H9 (cell line): ENCODE measurements at regions not wholly inside any gene's neighbourhood (a gene's known extent, or its start where the extent isn't known, plus 50 kb on each side); places are given as distances from the start of the nearest gene placed in this dataset.

Source experiments
- DNase-seq: peaks from one replicate; pipeline ENCODE4 v3.0.0-alpha.2; 2017
- H2AFZ ChIP-seq: one replicate; pipeline ENCODE4 v1.6.1; 2013; ENCODE audit warnings: mild to moderate bottlenecking, low read length, control low read depth, moderate library complexity
- H2AK5ac ChIP-seq: 2 replicates; pipeline ENCODE4 v1.6.1; 2013; ENCODE audit warnings: low read length, control low read depth, mixed read lengths; ENCODE audit not compliant: insufficient read length
- H2BK120ac ChIP-seq: one replicate; pipeline ENCODE4 v1.6.1; 2013; ENCODE audit warnings: low read depth, mild to moderate bottlenecking, low read length, control low read depth, inconsistent platforms; ENCODE audit not compliant: poor library complexity, severe bottlenecking
- H2BK12ac ChIP-seq: 2 replicates; pipeline ENCODE4 v1.6.1; 2013; ENCODE audit warnings: low read length, control low read depth, mixed read lengths, low read depth; ENCODE audit not compliant: insufficient read length
- H2BK15ac ChIP-seq: 2 replicates; pipeline ENCODE4 v1.6.1; 2013; ENCODE audit warnings: low read depth, low read length, control low read depth
- H2BK20ac ChIP-seq: one replicate; pipeline ENCODE4 v1.6.1; 2013; ENCODE audit warnings: low read depth, mild to moderate bottlenecking, low read length, control low read depth, inconsistent platforms; ENCODE audit not compliant: poor library complexity, severe bottlenecking
- H2BK5ac ChIP-seq: 2 replicates; pipeline ENCODE4 v1.6.1; 2013; ENCODE audit warnings: low read length, control low read depth, mixed read lengths; ENCODE audit not compliant: insufficient read length
- H3K14ac ChIP-seq: 2 replicates; pipeline ENCODE4 v1.6.1; 2013; ENCODE audit warnings: low read length, control low read depth; ENCODE audit not compliant: insufficient read depth
- H3K18ac ChIP-seq: 2 replicates; pipeline ENCODE4 v1.6.1; 2013; ENCODE audit warnings: low read depth, mild to moderate bottlenecking, mixed read lengths, low read length, control low read depth; ENCODE audit not compliant: insufficient read length
- H3K23ac ChIP-seq: 2 replicates; pipeline ENCODE4 v1.6.1; 2013; ENCODE audit warnings: low read length, control low read depth, mixed read lengths, low read depth; ENCODE audit not compliant: insufficient read length
- H3K23me2 ChIP-seq: 2 replicates; pipeline ENCODE4 v1.6.1; 2013; ENCODE audit warnings: low read depth, mild to moderate bottlenecking, mixed read lengths, low read length, control low read depth; ENCODE audit not compliant: insufficient read length, poor library complexity, severe bottlenecking
- H3K27ac ChIP-seq: 2 replicates; pipeline ENCODE4 v1.5.1; 2013; ENCODE audit warnings: low read length, control low read depth, mixed read lengths, low read depth; ENCODE audit not compliant: insufficient read length
- H3K27me3 ChIP-seq: 2 replicates; pipeline ENCODE4 v1.6.1; 2013; ENCODE audit warnings: low read length, control low read depth, inconsistent platforms; ENCODE audit not compliant: insufficient read depth
- H3K4ac ChIP-seq: 2 replicates; pipeline ENCODE4 v1.6.1; 2013; ENCODE audit warnings: low read depth, mild to moderate bottlenecking, control low read depth, inconsistent platforms, low read length, moderate library complexity
- H3K4me1 ChIP-seq: 2 replicates; pipeline ENCODE4 v1.6.1; 2013; ENCODE audit warnings: low read length, control low read depth, inconsistent platforms; ENCODE audit not compliant: insufficient read depth
- H3K4me2 ChIP-seq: 2 replicates; pipeline ENCODE4 v1.6.1; 2013; ENCODE audit warnings: low read length, control low read depth, mixed read lengths; ENCODE audit not compliant: insufficient read length, insufficient read depth
- H3K56ac ChIP-seq: 2 replicates; pipeline ENCODE4 v1.6.1; 2013; ENCODE audit warnings: low read depth, mild to moderate bottlenecking, mixed read lengths, low read length, control low read depth; ENCODE audit not compliant: insufficient read length
- H3K79me1 ChIP-seq: 2 replicates; pipeline ENCODE4 v1.6.1; 2013; ENCODE audit warnings: low read depth, mild to moderate bottlenecking, moderate library complexity, low read length, control low read depth, inconsistent platforms; ENCODE audit not compliant: insufficient read depth, poor library complexity, severe bottlenecking
- H3K79me2 ChIP-seq: 2 replicates; pipeline ENCODE4 v1.6.1; 2013; ENCODE audit warnings: low read length, control low read depth, inconsistent platforms; ENCODE audit not compliant: insufficient read depth
- H3K9ac ChIP-seq: 2 replicates; pipeline ENCODE4 v1.6.1; 2013; ENCODE audit warnings: low read length, control low read depth, mixed read lengths; ENCODE audit not compliant: insufficient read length; ENCODE audit errors: extremely low read depth
- H3K9me3 ChIP-seq: one replicate; pipeline ENCODE4 v1.6.1; 2013; ENCODE audit warnings: low read depth, low read length, inconsistent platforms; ENCODE audit not compliant: control insufficient read depth
- H3T11ph ChIP-seq: one replicate; pipeline ENCODE4 v1.6.1; 2013; ENCODE audit warnings: mild to moderate bottlenecking, low read length, control low read depth, inconsistent platforms
- H4K20me1 ChIP-seq: one replicate; pipeline ENCODE4 v1.6.1; 2013; ENCODE audit not compliant: control insufficient read depth, insufficient read length, insufficient read depth
- H4K5ac ChIP-seq: 2 replicates; pipeline ENCODE4 v1.6.1; 2013; ENCODE audit warnings: low read depth, mild to moderate bottlenecking, mixed read lengths, low read length, control low read depth; ENCODE audit not compliant: insufficient read length
- H4K8ac ChIP-seq: replicated peaks from 2 replicates; pipeline ENCODE4 v1.6.1; 2013; ENCODE audit warnings: low read length, control low read depth, mixed read lengths, low read depth; ENCODE audit not compliant: insufficient read length
- H4K91ac ChIP-seq: 2 replicates; pipeline ENCODE4 v1.6.1; 2013; ENCODE audit warnings: low read depth, mild to moderate bottlenecking, moderate library complexity, mixed read lengths, low read length, control low read depth; ENCODE audit not compliant: insufficient read length
- H3K27ac Mint-ChIP-seq, 3 experiments: 2 replicates in 2 of 3; 3 replicates in 1 of 3; pipeline ENCODE4 v1.8.0; 2020 to 2021; ENCODE audit warnings: mixed read lengths in 3 of 3, mild to moderate bottlenecking in 1 of 3, moderate library complexity in 1 of 3
- H3K27me3 Mint-ChIP-seq: 2 replicates; pipeline ENCODE4 v1.8.0; 2021; ENCODE audit warnings: low read depth, mild to moderate bottlenecking, moderate library complexity, mixed read lengths
- H3K36me3 Mint-ChIP-seq, 3 experiments: 2 replicates in 2 of 3; 3 replicates in 1 of 3; pipeline ENCODE4 v1.8.0; 2020 to 2021; ENCODE audit warnings: low read depth in 3 of 3, mixed read lengths in 3 of 3; ENCODE audit not compliant: insufficient read depth in 1 of 3
- H3K4me1 Mint-ChIP-seq, 2 experiments: 2 replicates each; pipeline ENCODE4 v1.8.0; 2020; ENCODE audit warnings: mixed read lengths in 2 of 2
- H3K4me3 Mint-ChIP-seq, 2 experiments: 2 replicates in 1 of 2; 3 replicates in 1 of 2; pipeline ENCODE4 v1.8.0; 2020 to 2021; ENCODE audit warnings: mild to moderate bottlenecking in 2 of 2, mixed read lengths in 2 of 2, moderate library complexity in 1 of 2
- H3K9me3 Mint-ChIP-seq, 2 experiments: 2 replicates in 1 of 2; 3 replicates in 1 of 2; pipeline ENCODE4 v1.8.0; 2020; ENCODE audit warnings: mild to moderate bottlenecking in 2 of 2, mixed read lengths in 2 of 2, moderate library complexity in 1 of 2
- TF ChIP-seq, protein P1 (sequence below): fragments of 200-600 bp; sonication (generic); conservative IDR thresholded peaks from 3 replicates; pipeline ENCODE4 v1.8.0; 2021; ENCODE audit warnings: antibody characterized with exemption, mild to moderate bottlenecking

DNA sequence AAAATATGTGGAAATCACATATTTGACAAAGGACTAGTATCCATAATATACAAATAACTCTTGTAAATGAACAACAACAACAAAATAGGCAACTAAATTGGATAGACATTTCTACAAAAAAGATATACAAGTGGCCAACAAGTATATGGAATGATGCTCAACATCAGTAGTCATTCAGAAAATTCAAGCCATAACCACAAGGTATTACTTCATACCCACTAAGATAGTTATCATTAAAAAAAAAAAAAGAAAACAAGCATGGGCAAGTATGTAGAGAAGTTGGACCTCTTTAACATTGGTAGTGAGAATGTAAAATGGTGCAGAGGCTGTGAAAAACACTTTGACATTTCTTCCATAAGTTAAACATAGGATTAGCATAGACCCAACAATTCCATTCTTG lies 80.8 kb downstream of the CYP26A1 start:
- no peaks in the 10 kb centered on the region for H3K79me1 ChIP-seq
- H4K8ac ChIP-seq, result no peak overlapping the region
- no peak overlapping the region for H3K18ac ChIP-seq
- H3K9me3 ChIP-seq, result no peaks in the 10 kb centered on the region
- Mint-ChIP-seq H3K27me3 (peaks cover 2% of the 10 kb centered on the region), H3K36me3 (peaks cover 23 to 55% (median 32%) of the 10 kb centered on the region in 3 experiments), H3K4me1 (no peaks in the 10 kb centered on the region), H3K9me3 (peaks cover 50 to 53% of the 10 kb centered on the region in 2 experiments), H3K4me3 (no peak overlapping the region), H3K27ac (no peak overlapping the region)
- no peak overlapping the region for H4K5ac ChIP-seq
- no peak overlapping the region for H3K9ac ChIP-seq
- H3K27ac ChIP-seq, result no peak overlapping the region
- H3K23ac ChIP-seq, result no peak overlapping the region
- H3K56ac ChIP-seq, result no peak overlapping the region
- H3T11ph ChIP-seq, result no peak overlapping the region
- DNase-seq, result no peak
- H2AK5ac ChIP-seq, result no peak overlapping the region
- H3K4me1 ChIP-seq, result no peaks in the 10 kb centered on the region
- no peak overlapping the region for H3K14ac ChIP-seq
- no peak overlapping the region for H2AFZ ChIP-seq
- H2BK12ac ChIP-seq, result no peak overlapping the region
- H3K27me3 ChIP-seq, result no peaks in the 10 kb centered on the region
- H3K23me2 ChIP-seq, result no peaks in the 10 kb centered on the region
- no peak overlapping the region for H2BK5ac ChIP-seq
- no peak overlapping the region for H3K4me2 ChIP-seq
- no peak overlapping the region for H4K91ac ChIP-seq
- no peak overlapping the region for H3K4ac ChIP-seq
- no peaks in the 10 kb centered on the region for H3K79me2 ChIP-seq
- TF ChIP-seq, protein P1, sequence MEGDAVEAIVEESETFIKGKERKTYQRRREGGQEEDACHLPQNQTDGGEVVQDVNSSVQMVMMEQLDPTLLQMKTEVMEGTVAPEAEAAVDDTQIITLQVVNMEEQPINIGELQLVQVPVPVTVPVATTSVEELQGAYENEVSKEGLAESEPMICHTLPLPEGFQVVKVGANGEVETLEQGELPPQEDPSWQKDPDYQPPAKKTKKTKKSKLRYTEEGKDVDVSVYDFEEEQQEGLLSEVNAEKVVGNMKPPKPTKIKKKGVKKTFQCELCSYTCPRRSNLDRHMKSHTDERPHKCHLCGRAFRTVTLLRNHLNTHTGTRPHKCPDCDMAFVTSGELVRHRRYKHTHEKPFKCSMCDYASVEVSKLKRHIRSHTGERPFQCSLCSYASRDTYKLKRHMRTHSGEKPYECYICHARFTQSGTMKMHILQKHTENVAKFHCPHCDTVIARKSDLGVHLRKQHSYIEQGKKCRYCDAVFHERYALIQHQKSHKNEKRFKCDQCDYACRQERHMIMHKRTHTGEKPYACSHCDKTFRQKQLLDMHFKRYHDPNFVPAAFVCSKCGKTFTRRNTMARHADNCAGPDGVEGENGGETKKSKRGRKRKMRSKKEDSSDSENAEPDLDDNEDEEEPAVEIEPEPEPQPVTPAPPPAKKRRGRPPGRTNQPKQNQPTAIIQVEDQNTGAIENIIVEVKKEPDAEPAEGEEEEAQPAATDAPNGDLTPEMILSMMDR, result no peak
- no peak overlapping the region for H2BK120ac ChIP-seq
- no peak overlapping the region for H2BK20ac ChIP-seq
- H2BK15ac ChIP-seq, result no peak overlapping the region
- no peaks in the 10 kb centered on the region for H4K20me1 ChIP-seq
